ENCODE measurements at regions not wholly inside any gene's neighbourhood (a gene's known extent, or its start where the extent isn't known, plus 50 kb on each side); places are given as distances from the start of the nearest gene placed in this dataset.

GRCh38 chr7:25389489-25390106, 161.3 kb upstream of the NPVF start:
- FAIRE-seq = no peak
- Histone ChIP-seq H3K27me3 (ENCODE audit: insufficient read depth, low read length) (peaks cover 6% of the 10 kb centered on the region), H3K36me3 (ENCODE audit: insufficient read depth, low read length) (no peaks in the 10 kb centered on the region), H3K9me3 (ENCODE audit: insufficient read depth, low read depth, low read length) (no peaks in the 10 kb centered on the region), H3K79me2 (ENCODE audit: insufficient read depth, low read length) (no peaks in the 10 kb centered on the region), H3K4me3 (ENCODE audit: insufficient read depth, low read depth, low read length) (no peak overlapping the region), H3K4me2 (ENCODE audit: low read length) (no peak overlapping the region), H3K9ac (ENCODE audit: low read length) (no peak overlapping the region), H2AFZ (ENCODE audit: low read depth, low read length) (no peak overlapping the region), H3K27ac (ENCODE audit: low read depth, low read length) (no peak overlapping the region), H3K4me1 (ENCODE audit: insufficient read depth, low read length) (no peaks in the 10 kb centered on the region), H4K20me1 (ENCODE audit: insufficient read depth, low read length) (no peaks in the 10 kb centered on the region)
- DNase-seq (ENCODE audit: low read depth) = peak; percentile 10
- peaks cover 38% of the 10 kb centered on the region for H3K27me3 Mint-ChIP-seq (ENCODE audit: low read depth, unreplicated experiment)
- H3K4me3 Mint-ChIP-seq (ENCODE audit: unreplicated experiment) = no peak overlapping the region
- TF ChIP-seq CTCF (IDR thresholded peaks at IDR 0.05; ENCODE audit: insufficient read depth, low read depth, low read length) = peak; percentile 49
- TF ChIP-seq EZH2 (IDR thresholded peaks at IDR 0.05; ENCODE audit: insufficient read depth, low read length) = no peak
- H3K36me3 Mint-ChIP-seq (ENCODE audit: low read depth, unreplicated experiment) = no peaks in the 10 kb centered on the region
- peaks cover 3% of the 10 kb centered on the region for H3K4me1 Mint-ChIP-seq (ENCODE audit: low read depth, unreplicated experiment)
- no peak overlapping the region for H3K27ac Mint-ChIP-seq (ENCODE audit: unreplicated experiment)
- H3K9me3 Mint-ChIP-seq (ENCODE audit: unreplicated experiment) = no peaks in the 10 kb centered on the region

GRCh38 chr7:25391295-25391861, 163.1 kb upstream of the NPVF start:
- no peaks in the 10 kb centered on the region for H3K36me3 Mint-ChIP-seq (ENCODE audit: low read depth, unreplicated experiment)
- H3K27ac Mint-ChIP-seq (ENCODE audit: unreplicated experiment) = no peak overlapping the region
- TF ChIP-seq EZH2 (IDR thresholded peaks at IDR 0.05; ENCODE audit: insufficient read depth, low read length) = no peak
- TF ChIP-seq CTCF (IDR thresholded peaks at IDR 0.05; ENCODE audit: insufficient read depth, low read depth, low read length) = peak; percentile 49
- no peaks in the 10 kb centered on the region for H4K20me1 ChIP-seq (ENCODE audit: insufficient read depth, low read length)
- peaks cover 2% of the 10 kb centered on the region for H3K27me3 ChIP-seq (ENCODE audit: insufficient read depth, low read length)
- no peak overlapping the region for H3K4me3 Mint-ChIP-seq (ENCODE audit: unreplicated experiment)
- H3K79me2 ChIP-seq (ENCODE audit: insufficient read depth, low read length) = no peaks in the 10 kb centered on the region
- no peak overlapping the region for H3K4me3 ChIP-seq (ENCODE audit: insufficient read depth, low read depth, low read length)
- H3K9ac ChIP-seq (ENCODE audit: low read length) = no peak overlapping the region
- peaks cover 30% of the 10 kb centered on the region for H3K27me3 Mint-ChIP-seq (ENCODE audit: low read depth, unreplicated experiment)
- H3K4me2 ChIP-seq (ENCODE audit: low read length) = no peak overlapping the region
- no peaks in the 10 kb centered on the region for H3K9me3 ChIP-seq (ENCODE audit: insufficient read depth, low read depth, low read length)
- H3K9me3 Mint-ChIP-seq (ENCODE audit: unreplicated experiment) = no peaks in the 10 kb centered on the region
- peaks cover 3% of the 10 kb centered on the region for H3K4me1 Mint-ChIP-seq (ENCODE audit: low read depth, unreplicated experiment)
- H3K4me1 ChIP-seq (ENCODE audit: insufficient read depth, low read length) = no peaks in the 10 kb centered on the region
- DNase-seq (ENCODE audit: low read depth) (no peak), FAIRE-seq (peak; percentile 85)
- no peaks in the 10 kb centered on the region for H3K36me3 ChIP-seq (ENCODE audit: insufficient read depth, low read length)
- H2AFZ ChIP-seq (ENCODE audit: low read depth, low read length) = no peak overlapping the region
- H3K27ac ChIP-seq (ENCODE audit: low read depth, low read length) = no peak overlapping the region

- Mint-ChIP-seq H3K9me3 (ENCODE audit: unreplicated experiment) (no peaks in the 10 kb centered on the region), H3K36me3 (ENCODE audit: low read depth, unreplicated experiment) (no peaks in the 10 kb centered on the region), H3K4me1 (ENCODE audit: low read depth, unreplicated experiment) (peaks cover 3% of the 10 kb centered on the region), H3K27ac (ENCODE audit: unreplicated experiment) (no peak overlapping the region), H3K4me3 (ENCODE audit: unreplicated experiment) (no peak overlapping the region), H3K27me3 (ENCODE audit: low read depth, unreplicated experiment) (peaks cover 30% of the 10 kb centered on the region)
- no peaks in the 10 kb centered on the region for H3K4me1 ChIP-seq (ENCODE audit: insufficient read depth, low read length)
- H3K4me2 ChIP-seq (ENCODE audit: low read length) = no peak overlapping the region
- no peak overlapping the region for H3K9ac ChIP-seq (ENCODE audit: low read length)
- no peaks in the 10 kb centered on the region for H4K20me1 ChIP-seq (ENCODE audit: insufficient read depth, low read length)
- no peaks in the 10 kb centered on the region for H3K9me3 ChIP-seq (ENCODE audit: insufficient read depth, low read depth, low read length)
- DNase-seq (ENCODE audit: low read depth) (no peak), FAIRE-seq (no peak)
- H3K27me3 ChIP-seq (ENCODE audit: insufficient read depth, low read length) = peaks cover 2% of the 10 kb centered on the region
- no peaks in the 10 kb centered on the region for H3K36me3 ChIP-seq (ENCODE audit: insufficient read depth, low read length)
- no peak overlapping the region for H2AFZ ChIP-seq (ENCODE audit: low read depth, low read length)
- no peak for TF ChIP-seq CTCF (IDR thresholded peaks at IDR 0.05; ENCODE audit: insufficient read depth, low read depth, low read length)
- no peak for TF ChIP-seq EZH2 (IDR thresholded peaks at IDR 0.05; ENCODE audit: insufficient read depth, low read length)
- no peak overlapping the region for H3K4me3 ChIP-seq (ENCODE audit: insufficient read depth, low read depth, low read length)
- H3K79me2 ChIP-seq (ENCODE audit: insufficient read depth, low read length) = no peaks in the 10 kb centered on the region
- H3K27ac ChIP-seq (ENCODE audit: low read depth, low read length) = no peak overlapping the region
Observed at GRCh38 chr7:25391961-25392587, 163.8 kb upstream of the NPVF start.

Data from astrocyte (in vitro differentiated cells and primary cell).